ENCODE measurements at regions not wholly inside any gene's neighbourhood (a gene's known extent, or its start where the extent isn't known, plus 50 kb on each side); places are given as distances from the start of the nearest gene placed in this dataset.

GRCh38 chr2:145190031-145190703 is 670.2 kb upstream of the ZEB2 start:
- peak in 1 of 58 donors; percentile 9 for DNase-seq

DNA sequence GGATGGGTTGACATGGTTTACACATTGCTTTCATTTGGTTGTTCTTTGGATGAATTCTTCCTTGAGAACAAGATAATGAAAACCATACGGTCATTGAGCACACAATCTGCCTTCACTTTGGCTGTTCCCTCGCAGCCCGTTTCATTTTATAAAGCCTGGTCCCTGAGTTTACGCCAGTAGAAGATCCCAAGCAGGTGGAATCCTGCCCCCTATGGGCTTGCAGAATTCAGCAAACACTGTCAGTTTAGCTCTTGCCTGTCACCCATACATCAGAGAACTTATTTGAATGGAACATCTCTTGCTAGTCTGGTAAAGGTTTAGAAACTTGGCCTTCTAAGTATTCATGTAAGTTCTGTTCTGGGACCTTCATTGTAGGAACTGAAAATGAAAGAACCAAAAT is 666.4 kb upstream of the ZEB2 start:
- peak in 2 of 58 donors; percentile 1 to 4 for DNase-seq

DNA sequence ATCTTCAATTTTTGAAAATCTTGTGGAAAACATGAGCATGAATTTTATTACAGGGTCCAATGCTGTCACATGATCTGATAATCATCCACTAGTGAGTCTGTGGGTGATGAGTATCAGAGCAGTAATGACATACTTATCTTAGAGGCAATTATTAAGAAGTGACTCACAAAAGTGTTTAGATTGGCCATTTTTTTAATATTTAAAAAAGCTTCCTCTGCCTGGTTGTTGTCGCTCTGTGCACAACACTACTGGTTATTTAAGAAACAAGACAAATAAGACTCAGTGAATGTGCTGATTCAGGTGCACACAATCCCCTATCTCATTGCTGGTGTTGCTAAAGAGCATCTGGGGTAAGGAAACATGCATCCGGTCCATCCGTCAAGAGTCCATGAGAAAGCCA is 665.8 kb upstream of the ZEB2 start:
- DNase-seq, result no peak

- DNase-seq, result no peak
Measured at GRCh38 chr2:145184741-145185651, 665.1 kb upstream of the ZEB2 start.

DNA sequence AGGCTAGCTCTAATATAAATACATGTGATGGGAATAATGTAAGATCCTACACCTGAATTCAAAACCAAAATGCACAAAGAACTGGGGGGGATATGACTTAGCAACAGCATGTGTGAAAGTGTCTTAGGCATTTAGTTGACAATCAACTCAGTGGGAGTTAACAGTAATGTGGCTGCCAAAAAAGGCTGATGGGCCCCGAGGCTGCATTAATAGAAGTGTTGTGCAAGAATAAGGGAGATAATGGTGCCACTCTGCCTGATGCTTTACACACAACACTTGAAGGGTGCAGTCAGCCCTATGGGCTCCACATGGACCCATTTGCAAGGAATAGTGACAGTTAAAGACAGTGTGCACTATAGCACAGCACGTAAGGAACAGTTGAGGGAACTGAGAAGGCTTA is 649.4 kb upstream of the ZEB2 start:
- DNase-seq, result no peak

- DNase-seq, result peak in 13 of 58 donors; percentile 1 to 39 (median 10)
Measured at GRCh38 chr2:145168091-145168490, 648.2 kb upstream of the ZEB2 start.

DNA sequence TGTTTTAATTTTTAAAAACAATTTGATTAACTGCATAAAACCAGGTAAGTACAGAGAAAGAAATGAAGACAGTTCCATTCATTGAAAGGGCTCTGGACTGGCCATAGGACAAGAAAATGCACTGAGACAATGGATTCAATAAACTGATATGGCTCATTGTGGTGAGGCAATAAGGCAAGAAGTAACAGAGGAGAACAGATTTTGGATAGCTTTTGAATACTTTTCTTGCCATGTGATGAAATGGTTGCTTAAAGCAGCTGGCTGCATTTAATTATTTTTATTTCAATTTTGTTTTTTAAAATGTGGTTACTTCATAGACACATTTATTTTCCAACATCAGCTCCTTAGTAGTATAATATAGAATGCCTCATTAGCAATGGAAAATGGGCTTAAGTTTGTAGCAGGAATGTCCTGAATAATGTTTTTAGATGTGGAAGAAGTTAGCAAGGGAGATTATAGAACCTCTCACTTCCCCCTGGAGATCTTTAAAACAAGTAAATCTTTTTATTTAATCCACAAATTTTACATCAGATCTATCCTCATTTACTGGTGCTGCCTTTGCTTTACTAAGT is 646.9 kb upstream of the ZEB2 start:
- no peak for DNase-seq

DNA sequence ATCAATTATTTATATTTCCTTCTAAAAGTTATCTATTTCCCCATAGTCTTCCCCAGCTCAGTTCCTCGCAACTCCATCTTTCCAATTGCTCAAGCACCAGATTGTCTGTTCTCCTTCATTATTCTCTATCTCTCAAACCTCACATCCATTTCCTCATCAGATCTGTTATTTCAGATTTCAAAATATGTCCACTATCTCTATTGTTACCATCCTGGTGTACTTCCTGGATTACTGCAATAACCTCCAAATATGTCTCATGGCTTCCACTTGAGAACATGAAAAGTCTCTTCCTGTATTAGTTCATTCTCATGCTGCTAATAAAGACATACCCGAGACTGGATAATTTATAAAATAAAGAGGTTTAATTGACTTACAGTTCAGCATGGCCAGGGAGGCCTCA is 641.7 kb upstream of the ZEB2 start:
- no peak for DNase-seq

GRCh38 chr2:145160855-145161254 is 640.9 kb upstream of the ZEB2 start:
- DNase-seq, result no peak

DNA sequence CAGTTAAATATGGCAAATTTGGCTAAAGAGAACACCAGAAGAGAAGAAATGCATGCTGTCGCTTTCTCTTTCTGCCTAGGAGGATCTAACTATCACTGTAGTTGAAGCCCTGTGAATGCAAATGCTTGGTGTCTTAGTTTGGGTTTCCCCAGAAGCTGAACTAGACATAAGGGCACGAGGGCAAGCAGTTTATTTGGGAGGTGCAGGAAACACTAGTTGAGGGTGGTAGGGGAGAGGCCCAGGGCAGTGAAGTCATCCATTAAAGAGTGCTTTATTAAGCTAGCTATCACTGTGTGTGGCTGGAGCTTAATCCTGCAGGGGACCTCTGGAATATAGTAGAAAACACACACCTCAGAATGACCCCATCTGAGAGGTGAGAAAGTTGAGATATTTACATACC is 639.8 kb upstream of the ZEB2 start:
- no peak for DNase-seq

DNA sequence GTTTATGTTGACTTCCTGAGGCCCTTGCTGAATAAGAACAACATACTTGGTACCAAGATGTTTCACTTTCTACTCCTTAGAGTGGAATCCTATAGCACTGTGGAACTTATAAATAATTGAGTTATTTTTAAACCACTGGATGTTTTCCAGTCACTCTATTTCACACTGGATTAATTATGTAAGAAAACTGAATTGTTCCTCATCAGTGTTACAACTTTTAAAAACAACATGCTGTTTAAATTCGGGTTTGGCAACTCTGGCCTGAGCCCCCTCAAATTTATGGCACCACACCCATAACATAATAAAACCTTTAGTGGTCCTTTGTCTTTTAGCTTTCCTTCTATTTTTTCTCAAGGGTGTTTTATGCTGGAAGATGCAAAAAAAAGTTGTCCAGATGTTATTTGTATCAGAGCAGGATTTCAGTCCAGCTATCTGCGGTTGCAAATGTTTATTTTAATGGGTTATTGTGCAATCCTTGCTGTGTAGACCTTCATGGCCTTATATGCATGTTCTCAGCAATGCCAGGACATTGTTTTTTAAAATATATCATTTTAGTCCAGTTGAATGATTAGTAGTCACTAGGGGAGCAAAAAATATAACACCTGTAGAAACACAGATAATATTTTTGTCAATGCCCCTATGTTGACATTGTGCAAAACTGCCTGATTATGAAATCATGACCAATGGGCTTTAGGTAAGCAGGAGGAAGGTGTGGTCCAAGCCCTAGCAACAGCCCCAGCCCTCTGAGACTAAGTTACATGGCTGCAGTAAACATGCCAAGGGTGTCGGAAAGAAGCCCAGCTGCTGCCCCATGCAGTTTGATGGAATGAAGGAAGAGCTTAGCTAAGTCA is 638.0 kb upstream of the ZEB2 start:
- no peak for DNase-seq

GRCh38 chr2:145157036-145157675 is 637.2 kb upstream of the ZEB2 start:
- DNase-seq, result no peak

DNA sequence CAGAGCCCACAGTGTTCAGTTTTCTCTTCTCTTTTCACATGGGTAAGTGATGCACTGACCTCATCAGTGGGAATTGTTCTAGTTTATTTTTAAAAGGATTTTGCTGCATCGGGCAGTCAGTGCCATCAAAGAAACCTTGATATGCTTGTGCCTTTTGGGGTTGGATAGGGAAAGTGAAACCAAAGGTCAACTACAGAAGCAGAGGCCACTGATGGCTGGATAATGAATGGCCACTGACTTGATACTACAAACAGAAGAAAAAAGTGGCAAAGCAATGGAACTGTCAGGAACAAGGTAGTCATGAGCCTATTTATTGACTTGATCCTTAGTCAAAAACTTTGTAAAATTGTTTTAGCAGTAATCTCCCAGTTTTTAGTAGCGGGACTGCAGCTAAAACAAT is 636.3 kb upstream of the ZEB2 start:
- no peak for DNase-seq

- DNase-seq, result no peak
Measured at GRCh38 chr2:145155196-145155595, 635.3 kb upstream of the ZEB2 start.

DNA sequence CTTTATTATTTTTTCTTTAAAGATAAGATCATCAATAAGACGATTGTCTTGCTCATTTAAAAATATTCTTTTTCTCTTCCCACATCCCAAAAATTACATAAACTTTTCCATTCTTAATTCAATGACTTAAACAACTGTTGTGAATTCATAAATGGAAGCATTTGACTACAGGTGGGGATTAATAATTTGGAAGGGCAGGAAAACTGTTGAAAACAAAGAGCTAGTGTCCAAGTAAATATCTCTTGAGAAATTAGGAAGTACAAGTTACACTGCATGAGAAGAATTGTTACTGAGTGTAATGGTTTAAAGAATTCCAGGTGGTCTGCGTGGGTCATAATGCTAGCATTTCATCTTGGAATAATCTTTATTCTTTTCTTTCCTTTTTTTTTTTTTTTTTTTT is 634.8 kb upstream of the ZEB2 start:
- DNase-seq, result no peak

GRCh38 chr2:145146691-145147090 is 626.8 kb upstream of the ZEB2 start:
- no peak for DNase-seq

GRCh38 chr2:145144131-145144728 is 624.3 kb upstream of the ZEB2 start:
- DNase-seq, result no peak

- DNase-seq, result no peak
Measured at GRCh38 chr2:145141981-145142380, 622.1 kb upstream of the ZEB2 start.

- DNase-seq, result no peak
Measured at GRCh38 chr2:145140658-145141057, 620.7 kb upstream of the ZEB2 start.

DNA sequence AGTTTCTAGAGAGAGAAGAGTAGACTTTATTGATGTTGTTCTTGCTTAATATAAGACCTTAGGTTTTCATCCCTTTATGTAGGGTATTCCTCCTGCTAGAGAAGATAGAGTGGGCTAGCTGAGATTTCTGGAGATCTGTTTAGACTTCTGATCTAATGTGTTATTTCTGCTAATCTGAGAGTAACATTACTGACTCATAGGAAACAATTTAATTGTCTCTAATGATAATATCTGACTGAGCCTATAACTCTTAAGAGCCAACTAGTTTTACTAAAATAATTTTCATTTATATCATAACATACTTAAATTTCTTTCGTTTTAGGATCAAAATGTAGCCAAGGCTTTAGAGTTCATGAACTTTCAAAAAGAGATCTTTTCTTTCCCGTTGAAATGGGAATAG is 618.7 kb upstream of the ZEB2 start:
- DNase-seq, result no peak

GRCh38 chr2:145137901-145138300 is 618.0 kb upstream of the ZEB2 start:
- DNase-seq, result no peak

All from anterior cingulate cortex (tissue), 58 donors.